Suppressor macrophage (primary cell): ENCODE measurements at regions not wholly inside any gene's neighbourhood (a gene's known extent, or its start where the extent isn't known, plus 50 kb on each side); places are given as distances from the start of the nearest gene placed in this dataset.
A peak's percentile ranks its signal among the peaks of the same experiment; 100 is the strongest.

Source experiments
- DNase-seq, 4 experiments: peaks; one replicate each; pipeline ENCODE4 v3.0.0-alpha.2; 2020 to 2022

DNA sequence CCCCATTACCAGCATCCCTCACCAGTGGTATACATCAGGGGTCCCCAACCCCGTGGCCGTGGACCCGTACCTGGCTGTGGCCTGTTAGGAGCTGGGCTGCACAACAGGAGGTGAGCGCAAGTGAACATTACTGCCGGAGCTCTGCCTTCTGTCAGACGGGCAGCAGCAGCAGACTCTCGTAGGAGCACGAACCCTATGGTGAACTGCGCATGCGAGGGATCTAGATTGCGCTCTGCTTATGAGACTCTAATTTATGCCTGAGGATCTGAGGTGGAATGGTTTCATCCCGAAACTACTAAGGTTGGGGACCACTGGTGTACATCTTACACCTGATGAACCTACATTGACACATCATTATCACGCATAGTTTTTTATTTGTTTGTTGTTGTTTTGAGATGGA lies 52.8 kb upstream of the DHX15 start:
- DNase-seq: no peak

DNA sequence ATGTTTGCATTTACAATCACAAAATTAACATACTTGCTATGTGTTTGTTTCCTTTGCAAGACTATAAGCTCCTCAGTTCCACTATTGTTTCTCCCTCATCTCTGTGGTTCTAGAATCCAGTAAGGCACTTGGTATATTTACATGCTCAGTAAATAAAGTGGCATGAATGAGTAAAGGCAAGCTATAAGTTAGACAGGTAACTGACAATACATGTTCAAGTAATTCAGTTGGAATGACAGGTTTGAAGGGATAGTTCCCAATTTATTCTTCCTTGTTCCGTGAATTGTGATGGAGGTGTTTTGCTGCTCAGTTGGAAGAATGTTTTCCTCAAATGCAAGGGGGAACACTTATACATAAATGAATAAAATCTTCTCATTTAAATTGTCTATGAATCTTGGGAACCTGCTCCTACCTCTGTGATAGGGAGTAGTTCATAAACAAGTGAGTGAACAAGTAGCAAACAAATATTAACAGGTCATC lies 54.1 kb upstream of the DHX15 start:
- no peak for DNase-seq

DNA sequence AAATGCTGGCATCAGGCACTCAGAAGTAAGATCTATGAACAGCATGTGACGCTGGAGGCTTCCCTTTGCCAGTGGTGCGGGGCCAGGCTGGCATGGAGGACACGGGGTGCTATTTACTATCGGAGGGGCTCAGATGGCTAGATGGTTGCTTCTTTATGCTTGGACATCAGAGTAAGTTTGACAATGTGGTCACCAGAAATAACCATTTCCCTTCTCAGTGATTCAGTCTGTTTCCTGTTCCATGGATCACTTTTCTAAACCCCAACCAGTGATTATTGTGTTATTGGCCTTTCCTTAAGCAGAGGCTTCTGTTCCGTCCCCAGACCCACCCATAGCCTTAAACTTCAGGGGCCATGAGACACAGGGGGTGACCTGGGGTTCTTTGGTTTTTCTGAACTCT lies 55.4 kb upstream of the DHX15 start:
- no peak for DNase-seq

DNA sequence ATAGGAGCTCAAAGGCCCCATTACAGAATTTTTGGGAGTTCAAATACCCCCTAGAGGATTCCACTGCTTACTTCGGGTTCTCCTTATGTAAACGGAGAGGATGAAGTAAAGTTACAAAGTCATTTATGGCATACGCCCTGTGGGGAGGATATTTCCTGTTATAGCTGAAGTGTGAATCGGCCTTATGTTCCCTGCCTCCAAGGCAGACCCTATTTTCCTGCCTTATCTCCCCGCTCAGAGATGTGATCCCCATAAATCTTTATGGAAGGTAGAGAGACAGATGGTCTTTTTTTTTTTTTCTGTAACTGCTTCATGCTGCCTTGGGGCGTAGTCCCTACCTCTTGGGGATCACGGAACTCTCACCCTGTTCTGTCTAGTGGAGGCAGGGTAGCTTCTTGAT lies 56.0 kb upstream of the DHX15 start:
- DNase-seq: no peak

DNA sequence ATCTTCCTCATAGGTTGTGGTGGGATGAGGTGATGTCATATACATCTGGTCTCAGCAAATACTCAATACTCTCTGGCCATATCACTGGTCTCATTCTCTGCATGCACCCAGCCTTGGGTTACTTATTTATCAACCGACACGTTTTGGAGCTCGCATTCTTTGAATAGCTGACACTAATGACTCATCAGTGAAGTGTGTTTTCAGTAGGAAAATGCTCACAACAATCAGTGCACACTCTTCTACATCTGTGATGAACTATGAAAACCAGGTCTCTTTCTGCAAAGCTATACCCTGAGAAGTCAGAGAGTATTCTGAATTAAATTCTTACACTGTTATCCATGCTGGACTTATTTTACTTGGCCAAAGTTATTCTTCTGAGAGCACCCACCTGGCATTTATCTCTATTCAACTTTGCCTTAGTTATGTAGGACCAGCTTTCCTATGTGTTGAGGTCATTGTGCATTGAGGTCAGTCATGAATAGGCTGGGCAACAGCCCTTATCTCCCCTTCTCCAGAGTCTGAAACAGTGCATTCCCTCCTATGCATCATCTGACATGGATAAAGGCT lies 58.7 kb upstream of the DHX15 start:
- DNase-seq: no peak

DNA sequence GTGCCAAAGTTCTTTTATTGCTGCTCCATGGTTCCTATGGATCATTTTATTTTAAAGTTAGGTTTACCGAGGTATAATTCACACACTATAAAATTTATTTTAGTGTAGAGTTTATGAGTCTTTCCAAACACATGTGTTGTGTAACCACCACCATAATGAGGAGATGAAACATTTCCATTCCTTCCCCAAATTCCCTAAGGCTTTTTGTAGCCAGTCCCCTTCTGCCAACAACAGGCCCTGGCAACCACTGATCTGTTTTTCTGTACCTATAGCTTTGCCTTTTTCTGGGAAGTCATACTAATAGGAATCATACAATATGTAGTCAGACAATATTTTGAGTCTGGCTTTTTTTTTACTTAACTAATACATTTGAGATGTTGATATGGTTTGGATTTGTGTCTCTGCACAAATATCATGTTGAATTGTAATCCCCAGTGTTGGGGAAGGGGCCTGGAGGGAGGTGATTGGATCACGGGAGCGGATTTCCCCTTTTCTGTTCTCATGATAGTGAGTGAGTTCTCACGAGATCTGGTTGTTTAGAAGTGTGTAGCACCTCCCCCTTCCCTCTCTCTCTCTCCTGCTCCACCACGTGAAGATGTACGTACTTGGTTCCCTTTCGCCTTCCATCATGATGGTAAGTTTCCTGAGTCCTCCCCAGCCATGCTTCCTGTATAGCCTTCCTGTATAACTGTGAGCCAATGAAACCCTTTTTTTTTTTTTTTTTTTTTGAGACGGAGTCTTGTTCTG lies 59.6 kb upstream of the DHX15 start:
- peak in 3 of 4 experiments; percentile 16 to 38 (median 19) for DNase-seq

GRCh38 chr4:24644983-24645764 lies 60.8 kb upstream of the DHX15 start:
- no peak for DNase-seq

DNA sequence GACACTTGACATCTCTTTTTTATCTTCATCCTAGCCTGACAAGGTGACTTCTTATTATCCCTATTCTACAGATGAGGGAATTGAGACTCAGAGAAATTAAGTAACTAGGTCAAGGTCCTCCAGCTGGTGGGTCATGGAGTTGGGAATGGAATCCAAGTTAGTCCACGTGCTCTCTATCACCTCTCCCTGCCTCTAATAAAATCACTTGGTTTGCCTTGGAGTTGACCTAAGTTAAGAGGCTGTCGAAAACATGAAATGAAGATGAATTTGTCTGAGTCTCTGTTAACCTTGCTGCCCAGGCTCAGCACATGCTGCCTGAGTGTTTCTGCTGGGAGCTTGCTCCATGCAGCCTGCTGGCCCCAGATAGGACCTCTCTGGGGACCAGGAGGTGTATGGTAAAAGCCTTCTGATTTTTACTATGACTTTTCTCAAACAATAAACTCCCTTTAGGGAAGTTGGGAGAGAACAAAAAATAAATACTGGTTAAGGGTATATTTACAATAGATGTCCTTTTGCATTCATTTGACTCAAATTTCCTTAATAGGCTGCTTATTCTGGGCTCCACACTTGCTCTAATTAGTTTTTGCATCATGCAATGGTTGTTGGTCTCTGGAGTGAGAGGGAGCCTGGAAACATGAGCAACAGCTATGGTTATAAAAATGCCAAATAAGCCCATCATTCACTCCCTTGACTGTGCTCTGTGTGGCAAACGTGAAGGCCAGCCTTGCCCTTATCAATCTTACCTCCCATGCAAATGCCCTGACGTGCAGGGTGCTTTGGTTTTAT lies 61.6 kb upstream of the DHX15 start:
- DNase-seq: no peak

GRCh38 chr4:24646798-24647460 lies 62.6 kb upstream of the DHX15 start:
- DNase-seq: no peak

DNA sequence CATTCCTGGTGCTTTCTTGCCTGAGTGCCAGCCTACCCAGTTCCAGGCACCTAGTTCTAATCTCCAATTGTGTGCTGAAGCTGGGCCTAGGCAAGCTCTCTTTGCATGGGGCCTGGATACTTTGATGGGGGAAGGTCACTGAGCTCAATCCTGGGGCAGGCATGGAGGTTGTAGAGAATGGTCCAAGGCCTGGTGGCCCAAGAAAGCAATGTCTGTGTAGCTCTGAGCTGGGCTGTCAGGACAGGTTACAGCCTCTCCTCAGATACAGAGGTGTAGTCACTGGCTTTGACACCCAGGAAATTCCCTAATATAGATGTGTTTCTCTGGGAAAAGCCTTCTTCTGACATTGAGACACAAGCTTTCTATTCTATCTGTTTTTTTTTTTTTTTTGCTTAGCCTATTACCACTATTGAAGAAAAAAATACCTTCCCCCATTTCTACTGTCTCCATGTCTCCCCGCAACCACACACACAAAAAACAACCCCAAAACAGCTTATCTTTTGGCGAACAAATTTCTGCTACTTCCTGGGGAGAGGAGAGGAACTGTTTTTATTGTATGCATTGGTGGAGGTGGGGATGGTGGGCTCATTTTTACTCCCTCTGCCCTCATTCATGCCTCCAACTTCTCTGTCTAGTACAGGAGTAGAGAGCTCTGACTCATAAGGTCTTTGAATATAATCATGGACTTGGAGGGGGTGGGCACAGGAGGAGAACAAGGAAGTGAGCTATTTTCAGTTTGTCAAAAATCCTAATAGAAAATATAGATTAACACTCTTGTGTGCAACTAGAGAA lies 66.7 kb upstream of the DHX15 start:
- peak in 3 of 4 experiments; percentile 11 to 42 (median 35) for DNase-seq

GRCh38 chr4:24655326-24655725 lies 71.0 kb upstream of the DHX15 start:
- DNase-seq: no peak

GRCh38 chr4:24655971-24656370 lies 71.6 kb upstream of the DHX15 start:
- DNase-seq: no peak

DNA sequence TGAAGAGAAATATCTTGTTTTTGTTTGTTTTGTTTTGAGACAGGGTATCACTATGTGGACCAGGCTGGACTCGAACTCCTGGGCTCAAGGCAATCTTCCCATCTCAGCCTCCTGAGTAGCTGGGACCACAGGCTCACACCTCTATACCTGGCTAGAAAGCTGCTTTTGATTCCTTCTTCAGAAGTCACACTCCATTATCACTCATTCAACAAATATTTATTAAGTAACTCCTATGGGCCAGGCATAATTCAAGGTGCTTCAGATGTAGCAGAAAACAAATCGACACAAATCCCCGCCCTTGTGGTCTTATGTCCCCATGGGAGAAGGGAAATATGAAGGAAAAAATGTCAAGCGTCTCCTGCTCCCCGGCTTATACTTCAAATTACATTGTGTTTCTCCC lies 72.6 kb upstream of the DHX15 start:
- DNase-seq: no peak

- peak; percentile 41 to 56 (median 54) for DNase-seq
Observed at GRCh38 chr4:24657768-24658617, 73.6 kb upstream of the DHX15 start.

GRCh38 chr4:24659241-24659961 lies 75.0 kb upstream of the DHX15 start:
- no peak for DNase-seq

- DNase-seq: no peak
Observed at GRCh38 chr4:24662056-24662455, 77.7 kb upstream of the DHX15 start.

DNA sequence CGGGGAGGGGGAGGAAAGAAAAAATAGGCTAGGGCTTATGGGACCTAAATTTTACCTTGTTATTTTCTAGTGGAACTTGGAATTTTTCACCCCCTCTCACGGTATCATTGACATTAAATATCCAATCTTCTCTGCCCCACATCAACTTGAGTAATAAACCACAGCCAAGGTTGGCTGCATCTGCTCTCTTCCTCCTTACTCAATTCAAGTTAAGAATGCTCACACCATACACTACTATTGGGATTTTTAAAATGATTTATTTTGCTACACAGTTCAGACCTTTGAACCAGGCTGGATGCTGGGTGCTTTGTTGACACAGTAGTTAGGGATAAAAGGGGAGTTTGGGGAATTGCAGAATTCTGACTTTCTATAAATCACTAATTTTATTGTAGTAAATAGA lies 78.2 kb upstream of the DHX15 start:
- DNase-seq: no peak

DNA sequence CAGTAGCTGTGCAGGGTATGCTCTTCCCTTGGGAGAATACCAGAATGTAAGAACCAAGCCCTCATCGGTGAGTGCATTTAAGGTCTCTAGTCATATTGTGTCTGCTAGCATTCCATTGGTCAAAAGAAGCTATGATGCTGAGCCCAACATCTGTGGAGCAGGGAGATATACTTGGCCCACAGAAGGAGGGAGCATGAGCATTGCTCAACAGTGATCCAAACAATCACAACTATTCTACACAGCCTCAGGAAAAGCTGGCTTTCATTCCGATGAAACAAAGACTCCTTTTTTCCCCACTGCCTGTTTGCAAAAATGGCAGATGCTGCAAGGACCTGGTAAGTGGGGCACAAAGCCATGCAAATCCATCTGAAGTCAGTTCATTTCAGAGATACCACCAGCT lies 80.6 kb upstream of the DHX15 start:
- no peak for DNase-seq

DNA sequence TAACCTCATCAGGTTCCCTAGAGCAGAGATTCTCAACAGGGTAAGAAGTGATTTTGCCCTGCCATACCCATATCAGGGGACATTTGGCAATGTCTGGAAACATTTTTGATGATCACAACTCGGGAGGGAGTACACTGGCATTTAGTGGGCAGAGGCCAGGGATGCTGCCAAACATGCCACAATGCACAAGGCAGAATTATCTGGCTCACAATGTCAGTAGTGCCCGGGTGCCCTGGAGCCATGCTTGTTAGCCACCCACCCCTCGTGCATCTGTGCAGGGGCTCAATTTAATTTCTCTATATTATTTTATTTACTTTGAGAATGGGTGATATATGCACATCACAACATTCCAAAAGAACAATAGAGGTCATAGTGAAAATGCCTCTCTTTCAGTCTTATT lies 82.0 kb upstream of the DHX15 start:
- no peak for DNase-seq
